Astrocyte of the spinal cord (primary cell): ENCODE measurements at regions not wholly inside any gene's neighbourhood (a gene's known extent, or its start where the extent isn't known, plus 50 kb on each side); places are given as distances from the start of the nearest gene placed in this dataset.

ENCODE experiments used
- DNase-seq: peaks from one replicate; pipeline ENCODE4 v3.0.0; 2011; ENCODE audit warnings: low read depth, low spot score
- H3K4me3 ChIP-seq: 2 replicates; pipeline ENCODE4 v1.5.1; 2011; ENCODE audit warnings: low read depth, mild to moderate bottlenecking, low read length, moderate library complexity
- in situ Hi-C: cut with HindIII; loops from 2 replicates; pipeline ENCODE4 v1.10.0; 2017; ENCODE audit warnings: low sequenced_read_pairs
- TF ChIP-seq, protein P1 (sequence below): IDR thresholded peaks from 2 replicates; pipeline ENCODE4 v1.5.1; 2012; ENCODE audit warnings: low read depth, mild to moderate bottlenecking, low read length, inconsistent platforms

DNA sequence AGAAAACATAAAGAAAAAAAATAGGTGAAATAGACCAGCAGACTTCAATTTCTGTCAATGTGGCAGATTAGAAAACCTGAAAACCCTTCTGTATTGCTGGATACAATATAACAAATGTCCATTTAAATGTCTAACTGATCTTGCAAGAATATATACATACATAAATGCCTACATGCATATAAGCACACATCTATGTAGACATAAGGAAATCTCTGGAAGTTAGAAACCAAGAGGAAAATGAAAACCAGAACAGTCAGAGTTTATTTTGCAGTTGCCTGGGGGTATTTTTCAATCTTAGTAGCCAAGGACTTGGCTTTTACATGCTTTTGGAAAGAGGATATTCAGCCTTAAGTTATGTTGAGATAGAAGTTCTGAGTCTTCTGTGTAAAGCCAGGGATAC lies 184.0 kb downstream of the RPS12 start:
- TF ChIP-seq, protein P1, sequence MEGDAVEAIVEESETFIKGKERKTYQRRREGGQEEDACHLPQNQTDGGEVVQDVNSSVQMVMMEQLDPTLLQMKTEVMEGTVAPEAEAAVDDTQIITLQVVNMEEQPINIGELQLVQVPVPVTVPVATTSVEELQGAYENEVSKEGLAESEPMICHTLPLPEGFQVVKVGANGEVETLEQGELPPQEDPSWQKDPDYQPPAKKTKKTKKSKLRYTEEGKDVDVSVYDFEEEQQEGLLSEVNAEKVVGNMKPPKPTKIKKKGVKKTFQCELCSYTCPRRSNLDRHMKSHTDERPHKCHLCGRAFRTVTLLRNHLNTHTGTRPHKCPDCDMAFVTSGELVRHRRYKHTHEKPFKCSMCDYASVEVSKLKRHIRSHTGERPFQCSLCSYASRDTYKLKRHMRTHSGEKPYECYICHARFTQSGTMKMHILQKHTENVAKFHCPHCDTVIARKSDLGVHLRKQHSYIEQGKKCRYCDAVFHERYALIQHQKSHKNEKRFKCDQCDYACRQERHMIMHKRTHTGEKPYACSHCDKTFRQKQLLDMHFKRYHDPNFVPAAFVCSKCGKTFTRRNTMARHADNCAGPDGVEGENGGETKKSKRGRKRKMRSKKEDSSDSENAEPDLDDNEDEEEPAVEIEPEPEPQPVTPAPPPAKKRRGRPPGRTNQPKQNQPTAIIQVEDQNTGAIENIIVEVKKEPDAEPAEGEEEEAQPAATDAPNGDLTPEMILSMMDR, result no peak
- in situ Hi-C loops, result no loop called here
- H3K4me3 ChIP-seq, result no peak overlapping the region
- DNase-seq, result no peak

DNA sequence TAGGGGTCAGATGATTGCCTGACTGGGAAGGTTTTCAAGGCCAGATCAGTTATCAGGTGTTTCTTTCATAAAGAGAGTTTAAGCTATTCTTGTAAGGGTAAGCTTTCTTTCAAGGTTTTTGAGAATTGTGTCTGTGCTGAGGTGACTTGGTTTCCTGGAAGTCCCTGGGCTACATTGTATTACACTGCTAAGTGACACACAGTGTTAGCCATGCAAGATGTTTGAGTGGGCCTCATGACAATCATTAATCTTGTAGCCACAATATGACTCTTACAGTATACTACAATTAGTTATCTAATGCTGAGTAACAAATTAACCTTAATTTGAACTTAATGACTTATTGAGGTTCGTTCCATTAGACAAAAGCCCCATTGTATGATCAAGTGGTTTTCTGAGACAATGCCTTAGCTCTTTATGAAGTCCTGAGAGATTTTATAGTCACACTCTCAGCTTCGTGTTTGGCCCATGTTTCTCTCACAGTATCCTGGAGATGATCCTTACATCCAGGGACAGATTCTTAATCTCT lies 186.7 kb downstream of the RPS12 start:
- in situ Hi-C loops, result no loop called here
- TF ChIP-seq, protein P1, result no peak
- H3K4me3 ChIP-seq, result no peak overlapping the region
- no peak for DNase-seq

DNA sequence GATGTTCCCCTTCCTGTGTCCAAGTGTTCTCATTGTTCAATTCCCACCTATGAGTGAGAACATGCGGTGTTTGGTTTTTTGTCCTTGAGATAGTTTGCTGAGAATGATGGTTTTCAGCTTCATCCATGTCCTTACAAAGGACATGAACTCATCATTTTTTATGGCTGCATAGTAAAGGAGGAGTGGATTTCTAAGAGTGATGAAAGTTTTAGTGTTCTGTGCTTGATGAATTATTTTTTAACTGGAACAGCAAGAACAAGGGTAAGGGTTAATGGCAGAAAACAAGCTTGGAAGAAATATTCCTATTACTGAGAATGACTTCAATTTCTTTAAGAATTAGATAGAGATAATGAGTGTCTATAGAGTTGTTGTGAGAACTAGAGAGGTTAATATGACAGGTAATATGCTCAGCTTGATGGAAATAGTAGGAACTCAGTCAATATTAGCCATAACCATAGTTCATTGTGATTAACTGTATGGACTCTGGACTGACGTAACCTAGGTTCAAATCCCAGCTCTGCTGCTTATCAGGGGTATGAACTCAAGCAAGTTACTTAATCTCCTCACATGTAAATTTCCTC lies 190.0 kb downstream of the RPS12 start:
- H3K4me3 ChIP-seq, result no peak overlapping the region
- DNase-seq, result no peak
- in situ Hi-C loops, result no loop called here
- TF ChIP-seq, protein P1, result no peak

DNA sequence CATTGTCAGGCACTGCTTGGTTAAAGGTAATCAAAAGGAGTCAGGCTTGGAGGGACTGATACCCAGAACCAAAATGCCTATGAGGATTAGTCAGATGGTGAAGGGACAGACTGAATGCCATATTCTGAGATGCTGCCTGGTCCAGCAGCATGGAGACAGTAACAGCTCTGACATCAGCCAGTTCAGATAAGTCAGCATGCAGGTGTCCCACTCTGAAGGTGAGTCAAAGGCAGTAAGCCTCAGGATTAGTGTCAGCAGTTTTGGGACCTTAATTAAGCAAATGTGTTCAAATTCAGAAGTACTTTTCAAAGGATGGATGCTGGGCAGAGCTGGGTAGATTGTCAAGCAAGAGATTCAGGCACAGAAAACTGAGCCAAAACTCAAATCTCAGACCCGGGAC lies 198.4 kb downstream of the RPS12 start:
- TF ChIP-seq, protein P1, result no peak
- DNase-seq, result no peak
- H3K4me3 ChIP-seq, result no peak overlapping the region
- in situ Hi-C loops, result no loop called here

DNA sequence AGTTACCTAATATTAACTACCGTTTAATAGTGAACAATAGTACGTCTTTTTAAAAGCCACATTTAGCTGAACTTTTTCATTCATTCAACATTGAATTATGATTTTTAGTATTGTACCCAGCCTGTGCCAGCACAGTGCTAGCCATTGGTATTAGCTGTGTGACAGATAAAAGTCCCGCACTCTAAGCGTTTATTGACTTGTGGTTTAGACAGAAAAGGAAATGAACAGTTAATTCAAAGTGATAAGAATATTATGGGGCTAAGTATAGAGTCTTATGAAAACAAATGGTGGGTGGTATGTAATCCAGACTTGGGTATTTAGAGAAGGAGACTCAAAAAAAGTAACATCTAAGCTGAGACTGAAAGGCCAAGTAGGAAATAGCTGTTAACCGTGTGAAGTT lies 202.3 kb downstream of the RPS12 start:
- DNase-seq, result no peak

DNA sequence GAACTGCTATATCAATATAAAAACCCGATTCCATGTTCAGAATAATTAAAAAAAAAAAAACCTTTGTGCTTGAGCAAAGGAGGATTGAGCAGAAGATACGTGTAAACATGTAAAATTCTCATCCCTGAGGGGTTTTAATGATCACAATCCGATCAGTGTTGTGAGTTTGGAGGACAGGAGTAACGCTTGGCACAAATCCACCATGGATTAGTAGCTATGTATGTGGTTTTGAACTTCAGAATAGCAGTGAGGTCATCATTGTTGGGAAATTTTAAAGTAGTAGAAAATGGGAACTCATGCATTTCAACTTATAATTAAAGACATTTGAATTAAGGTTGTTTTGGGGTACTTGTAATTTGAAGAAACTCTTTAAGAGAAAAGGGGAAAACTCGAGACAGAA lies 203.2 kb downstream of the RPS12 start:
- TF ChIP-seq, protein P1, result no peak
- H3K4me3 ChIP-seq, result no peak overlapping the region
- DNase-seq, result peak; percentile 24
- in situ Hi-C loops, result no loop called here

More for the DNA sequence above, 202.3 kb downstream of the RPS12 start:
- in situ Hi-C loops, result no loop called here
- TF ChIP-seq, protein P1, result no peak
- H3K4me3 ChIP-seq, result no peak overlapping the region
